Activated naive CD8-positive, alpha-beta T cell treated with anti-CD3 and anti-CD28 coated beads for 36 hours (primary cell): ENCODE measurements at regions not wholly inside any gene's neighbourhood (a gene's known extent, or its start where the extent isn't known, plus 50 kb on each side); places are given as distances from the start of the nearest gene placed in this dataset.
A peak's percentile ranks its signal among the peaks of the same experiment; 100 is the strongest.
"Not testable (repeated sequence)": the region's sequence is repeated elsewhere in the genome, so short reads cannot be mapped to it uniquely, and the experiment has no call there.

Experiments used
- DNase-seq: peaks from one replicate; pipeline ENCODE4 v3.0.0; 2021
- H3K27ac Mint-ChIP-seq: one replicate; pipeline ENCODE4 v1.8.0; 2022; ENCODE audit warnings: mild to moderate bottlenecking, moderate library complexity, mixed read lengths
- H3K27me3 Mint-ChIP-seq: one replicate; pipeline ENCODE4 v1.8.0; 2022; ENCODE audit warnings: mild to moderate bottlenecking, mixed read lengths
- H3K36me3 Mint-ChIP-seq: one replicate; pipeline ENCODE4 v1.8.0; 2021; ENCODE audit warnings: mild to moderate bottlenecking, mixed read lengths
- H3K4me1 Mint-ChIP-seq: one replicate; pipeline ENCODE4 v1.8.0; 2021; ENCODE audit warnings: mixed read lengths
- H3K4me3 Mint-ChIP-seq: one replicate; pipeline ENCODE4 v1.8.0; 2022; ENCODE audit warnings: mild to moderate bottlenecking, moderate library complexity, mixed read lengths
- H3K9me3 Mint-ChIP-seq: one replicate; pipeline ENCODE4 v1.8.0; 2022; ENCODE audit warnings: mixed read lengths

- no peaks in the 10 kb centered on the region for H3K27me3 Mint-ChIP-seq
- H3K27ac Mint-ChIP-seq = no peak overlapping the region
- H3K4me1 Mint-ChIP-seq = no peaks in the 10 kb centered on the region
- no peak for DNase-seq
- peaks cover 24% of the 10 kb centered on the region for H3K9me3 Mint-ChIP-seq
- H3K36me3 Mint-ChIP-seq = peaks cover 13% of the 10 kb centered on the region
- no peak overlapping the region for H3K4me3 Mint-ChIP-seq
Measured at GRCh38 chr20:29296256-29297230, 1960.9 kb upstream of the DEFB115 start.

DNA sequence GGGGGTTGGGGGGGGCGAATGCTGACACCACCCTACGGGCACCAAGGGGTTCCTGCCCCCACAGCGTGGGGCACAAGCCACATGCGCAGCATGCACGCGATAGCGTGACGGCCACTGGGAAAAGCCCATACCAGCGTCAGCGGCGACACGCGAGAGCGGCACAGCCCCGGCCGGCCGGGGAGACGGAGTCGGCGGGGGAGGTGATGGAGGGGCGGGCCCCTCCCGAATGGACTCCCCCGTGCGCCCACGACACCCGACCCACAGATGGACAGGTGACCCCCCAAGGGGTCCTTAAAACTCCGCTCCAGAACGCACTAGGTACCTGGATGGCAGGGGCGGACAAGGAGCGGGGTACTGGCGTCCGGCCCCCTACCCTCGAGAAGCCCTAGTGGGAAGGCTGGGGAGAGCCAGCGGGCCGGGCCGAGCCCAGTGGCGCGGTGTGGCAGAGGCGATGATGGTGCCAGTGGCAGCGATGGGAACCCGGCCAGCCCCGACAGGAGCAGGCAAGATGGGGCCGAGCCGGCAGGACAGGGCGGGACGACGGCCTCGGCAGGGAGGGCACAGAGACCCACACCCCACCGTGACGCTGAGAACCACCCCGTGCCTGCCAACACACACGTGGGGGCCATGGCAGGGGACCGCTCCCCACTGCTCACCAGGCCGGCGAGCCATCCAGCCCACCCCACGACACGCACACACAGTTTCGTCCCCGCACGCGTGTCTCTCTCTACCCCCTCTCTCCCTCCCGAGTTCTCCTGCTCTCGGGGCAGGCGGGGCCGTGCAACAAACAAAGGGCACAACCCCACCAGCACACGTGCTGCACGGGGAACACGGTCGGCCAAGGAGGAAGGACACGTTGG is 1959.8 kb upstream of the DEFB115 start:
- H3K27ac Mint-ChIP-seq = no peak overlapping the region
- H3K9me3 Mint-ChIP-seq = peaks cover 24% of the 10 kb centered on the region
- H3K27me3 Mint-ChIP-seq = no peaks in the 10 kb centered on the region
- H3K36me3 Mint-ChIP-seq = peaks cover 13% of the 10 kb centered on the region
- DNase-seq = no peak
- H3K4me3 Mint-ChIP-seq = no peak overlapping the region
- H3K4me1 Mint-ChIP-seq = no peaks in the 10 kb centered on the region

- Mint-ChIP-seq H3K36me3 (peaks cover 13% of the 10 kb centered on the region), H3K4me1 (no peaks in the 10 kb centered on the region), H3K27me3 (no peaks in the 10 kb centered on the region), H3K27ac (no peak overlapping the region), H3K4me3 (no peak overlapping the region), H3K9me3 (peaks cover 26% of the 10 kb centered on the region)
- DNase-seq = no peak
Measured at GRCh38 chr20:29298271-29298590, 1959.2 kb upstream of the DEFB115 start.

DNA sequence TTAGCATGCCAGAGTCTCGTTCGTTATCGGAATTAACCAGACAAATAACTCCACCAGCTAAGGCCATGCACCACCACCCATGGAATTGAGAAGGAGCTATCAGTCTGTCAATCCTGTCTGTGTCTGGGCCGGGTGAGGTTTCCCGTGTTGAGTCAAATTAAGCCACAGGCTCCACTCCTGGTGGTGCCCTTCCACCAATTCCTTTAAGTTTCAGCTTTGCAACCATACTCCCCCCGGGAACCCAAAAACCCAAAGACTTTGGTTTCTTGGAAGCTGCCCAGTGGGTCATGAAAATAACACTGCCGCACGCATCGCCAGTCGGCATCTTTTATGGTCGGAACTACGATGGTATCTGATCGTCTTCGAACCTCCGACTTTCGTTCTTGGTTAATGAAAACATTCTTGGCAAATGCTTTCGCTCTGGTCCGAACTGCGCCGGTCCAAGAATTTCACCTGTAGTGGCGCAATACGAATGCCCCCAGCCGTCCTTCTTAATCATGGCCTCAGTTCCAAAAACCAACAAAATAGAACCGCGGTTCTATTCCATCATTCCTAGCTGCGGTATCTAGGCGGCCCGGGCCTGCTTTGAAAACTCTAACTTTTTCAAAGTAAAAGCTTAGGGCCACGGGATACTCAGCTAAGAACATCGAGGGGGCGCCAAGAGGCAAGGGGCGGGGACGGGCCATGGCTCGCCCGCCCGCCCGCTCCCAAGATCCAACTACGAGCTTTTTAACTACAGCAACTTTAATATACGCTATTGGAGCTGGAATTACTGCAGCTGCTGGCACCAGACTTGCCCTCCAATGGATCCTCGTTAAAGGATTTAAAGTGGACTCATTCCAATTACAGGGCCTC is 1958.5 kb upstream of the DEFB115 start:
- peaks cover 27% of the 10 kb centered on the region for H3K9me3 Mint-ChIP-seq
- H3K36me3 Mint-ChIP-seq = peaks cover 13% of the 10 kb centered on the region
- H3K4me1 Mint-ChIP-seq = no peaks in the 10 kb centered on the region
- no peaks in the 10 kb centered on the region for H3K27me3 Mint-ChIP-seq
- DNase-seq = no peak
- no peak overlapping the region for H3K27ac Mint-ChIP-seq
- no peak overlapping the region for H3K4me3 Mint-ChIP-seq

DNA sequence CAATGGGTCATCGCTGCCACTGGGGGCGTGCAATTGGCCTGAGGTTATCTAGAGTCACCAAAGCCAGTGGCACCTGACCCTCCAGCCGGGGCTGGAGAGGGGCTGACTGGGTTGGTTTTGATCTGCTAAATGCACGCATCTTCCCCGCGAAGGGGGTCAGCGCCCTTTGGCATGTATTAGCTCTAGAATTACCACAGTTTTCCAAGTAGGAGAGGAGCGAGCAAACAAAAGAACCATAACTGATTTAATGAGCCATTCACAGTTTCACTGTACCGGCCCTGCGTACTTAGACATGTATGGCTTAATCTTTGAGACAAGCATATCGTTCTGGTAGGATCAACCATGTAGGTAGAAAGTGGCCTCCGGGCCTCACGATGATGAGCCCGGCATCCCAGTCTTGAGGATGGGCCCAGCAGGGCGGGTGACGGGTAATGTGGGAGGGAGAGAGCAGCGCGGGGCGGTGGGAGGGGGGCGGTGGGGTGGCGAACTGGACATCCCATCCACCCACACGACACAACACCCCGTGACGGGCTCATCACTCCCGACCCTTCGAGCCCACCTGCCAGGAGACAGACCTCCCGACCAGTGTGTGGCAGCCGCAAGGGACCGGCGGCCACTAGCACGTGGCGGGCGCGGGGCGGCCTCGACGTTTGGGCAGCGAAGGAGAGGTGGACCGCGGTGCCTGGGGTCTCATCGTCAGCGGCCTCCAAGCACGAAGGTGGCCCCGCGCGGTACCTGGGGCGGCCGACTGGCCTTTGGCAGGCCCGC is 1957.5 kb upstream of the DEFB115 start:
- peaks cover 14% of the 10 kb centered on the region for H3K36me3 Mint-ChIP-seq
- DNase-seq = no peak
- no peak overlapping the region for H3K4me3 Mint-ChIP-seq
- peaks cover 5% of the 10 kb centered on the region for H3K27me3 Mint-ChIP-seq
- peaks cover 4% of the 10 kb centered on the region for H3K4me1 Mint-ChIP-seq
- H3K9me3 Mint-ChIP-seq = peaks cover 28% of the 10 kb centered on the region
- H3K27ac Mint-ChIP-seq = no peak overlapping the region

DNA sequence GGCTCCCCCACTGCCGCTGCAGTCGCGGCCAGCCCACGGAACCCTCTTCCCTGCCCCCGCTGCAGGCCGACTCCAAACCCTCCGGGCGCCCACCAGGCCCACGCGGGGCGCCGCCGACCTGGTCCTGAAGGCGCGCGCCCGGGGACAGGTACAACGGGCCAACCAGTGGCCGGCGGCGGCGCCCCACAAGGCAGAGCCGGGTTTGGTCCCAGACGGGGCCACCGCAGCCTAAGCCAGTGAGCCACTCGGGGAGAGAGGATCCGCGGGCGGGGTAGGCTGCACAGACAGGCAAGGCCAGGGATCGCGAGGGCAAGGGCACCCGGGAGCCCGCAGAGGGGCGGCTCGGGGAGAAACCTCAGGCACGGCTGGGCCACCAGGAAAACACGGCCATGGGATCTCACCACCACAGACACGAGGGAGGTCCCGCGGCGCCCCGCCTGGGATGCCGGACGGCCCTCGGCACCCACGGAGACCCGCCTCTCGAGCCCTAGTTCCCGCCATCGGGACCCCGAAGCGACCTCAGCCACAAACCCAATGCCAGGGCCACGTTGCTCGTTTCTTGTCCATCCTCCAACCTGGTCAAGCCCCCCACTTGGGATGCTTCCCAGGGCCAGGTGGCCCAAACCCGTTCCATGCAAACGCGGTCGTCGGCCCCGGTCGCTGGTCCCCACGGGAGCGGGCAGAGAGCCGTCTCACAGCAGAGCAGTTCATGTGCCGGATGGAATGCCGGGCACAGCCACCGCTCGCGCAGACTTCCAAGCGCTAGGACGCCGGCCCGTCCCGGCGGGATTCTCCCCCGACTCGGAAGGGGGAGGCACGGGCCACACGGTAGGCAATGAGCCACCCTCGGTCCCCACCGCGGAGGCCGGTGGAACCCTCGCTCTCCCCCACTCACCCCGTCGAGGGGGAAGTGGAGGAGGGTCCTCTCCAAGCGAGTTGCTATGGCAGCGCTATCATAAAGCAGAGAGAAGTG is 1956.6 kb upstream of the DEFB115 start:
- Mint-ChIP-seq H3K36me3 (peaks cover 18% of the 10 kb centered on the region), H3K4me3 (no peak overlapping the region), H3K27ac (no peak overlapping the region), H3K27me3 (peaks cover 14% of the 10 kb centered on the region), H3K9me3 (peaks cover 30% of the 10 kb centered on the region), H3K4me1 (peaks cover 13% of the 10 kb centered on the region)
- DNase-seq = no peak

- Mint-ChIP-seq H3K9me3 (peaks cover 29% of the 10 kb centered on the region), H3K4me3 (no peak overlapping the region), H3K27ac (no peak overlapping the region), H3K27me3 (peaks cover 15% of the 10 kb centered on the region), H3K4me1 (peaks cover 19% of the 10 kb centered on the region), H3K36me3 (peaks cover 16% of the 10 kb centered on the region)
- no peak for DNase-seq
Measured at GRCh38 chr20:29301624-29302259, 1955.7 kb upstream of the DEFB115 start.

DNA sequence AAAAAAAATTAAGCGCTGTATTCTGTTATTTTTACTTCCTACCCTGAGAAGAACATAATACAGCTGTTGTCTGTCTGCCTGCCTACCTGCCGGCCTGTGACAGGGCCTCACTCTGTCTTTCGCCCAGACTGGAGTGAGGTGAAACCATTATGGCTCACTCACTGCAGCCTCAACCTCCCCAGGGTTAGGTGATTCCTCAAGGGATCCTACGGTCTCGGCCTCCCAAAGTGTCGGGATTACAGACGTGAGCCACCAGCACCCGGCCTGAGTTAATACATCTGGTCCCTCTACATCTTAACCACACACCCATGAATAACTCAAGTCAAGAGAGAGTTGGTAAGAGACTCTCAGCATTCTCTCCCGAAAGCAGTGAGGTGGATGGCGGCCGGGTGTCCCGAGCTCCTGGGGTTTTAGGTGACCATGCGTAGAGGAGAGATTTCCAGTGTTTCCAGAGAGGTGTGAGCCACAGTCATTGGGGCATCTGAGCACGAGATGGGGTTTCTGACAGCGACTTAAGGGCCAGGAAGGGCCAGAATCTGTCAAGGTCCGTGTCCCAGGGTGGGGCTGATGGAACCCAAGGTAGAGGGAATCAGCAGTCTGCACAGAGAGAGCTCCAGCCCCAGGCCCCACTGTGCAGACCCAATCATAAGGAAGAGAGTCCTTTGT is 1954.4 kb upstream of the DEFB115 start:
- Mint-ChIP-seq H3K9me3 (peaks cover 32% of the 10 kb centered on the region), H3K27me3 (peaks cover 19% of the 10 kb centered on the region), H3K4me3 (no peak overlapping the region), H3K27ac (no peak overlapping the region), H3K4me1 (peaks cover 19% of the 10 kb centered on the region), H3K36me3 (peaks cover 17% of the 10 kb centered on the region)
- no peak for DNase-seq

- Mint-ChIP-seq H3K27me3 (peaks cover 33% of the 10 kb centered on the region), H3K9me3 (peaks cover 30% of the 10 kb centered on the region), H3K27ac (peak overlapping the region; percentile 72), H3K4me3 (peak overlapping the region; percentile 58), H3K36me3 (peaks cover 16% of the 10 kb centered on the region), H3K4me1 (peaks cover 19% of the 10 kb centered on the region)
- DNase-seq = peak; percentile 27
Measured at GRCh38 chr20:29306390-29307072, 1950.9 kb upstream of the DEFB115 start.

GRCh38 chr20:29307484-29307883 is 1950.0 kb upstream of the DEFB115 start:
- peaks cover 38% of the 10 kb centered on the region for H3K27me3 Mint-ChIP-seq
- not testable (repeated sequence) for H3K4me3 Mint-ChIP-seq, H3K27ac Mint-ChIP-seq, DNase-seq
- H3K9me3 Mint-ChIP-seq = peaks cover 33% of the 10 kb centered on the region
- H3K36me3 Mint-ChIP-seq = peaks cover 16% of the 10 kb centered on the region
- peaks cover 19% of the 10 kb centered on the region for H3K4me1 Mint-ChIP-seq

- Mint-ChIP-seq H3K9me3 (peaks cover 32% of the 10 kb centered on the region), H3K36me3 (peaks cover 16% of the 10 kb centered on the region), H3K27me3 (peaks cover 38% of the 10 kb centered on the region), H3K4me1 (peaks cover 19% of the 10 kb centered on the region)
- not testable (repeated sequence) for H3K27ac Mint-ChIP-seq, H3K4me3 Mint-ChIP-seq, DNase-seq
Measured at GRCh38 chr20:29308956-29309355, 1948.5 kb upstream of the DEFB115 start.

- Mint-ChIP-seq H3K9me3 (peaks cover 38% of the 10 kb centered on the region), H3K36me3 (peaks cover 16% of the 10 kb centered on the region)
Measured at GRCh38 chr20:29309481-29309880, 1948.0 kb upstream of the DEFB115 start.

More at GRCh38 chr20:29309481-29309880, 1948.0 kb upstream of the DEFB115 start:
- DNase-seq, H3K27ac Mint-ChIP-seq, H3K4me3 Mint-ChIP-seq: not testable (repeated sequence)
- H3K27me3 Mint-ChIP-seq = peaks cover 38% of the 10 kb centered on the region
- peaks cover 19% of the 10 kb centered on the region for H3K4me1 Mint-ChIP-seq
